GM12874 (cell line): ENCODE measurements at regions not wholly inside any gene's neighbourhood (a gene's known extent, or its start where the extent isn't known, plus 50 kb on each side); places are given as distances from the start of the nearest gene placed in this dataset.

Experiments used
- TF ChIP-seq, protein P1 (sequence below): IDR thresholded peaks from 2 replicates; pipeline ENCODE4 v1.5.1; 2011; ENCODE audit warnings: low read depth, mild to moderate bottlenecking, control low read depth, low read length, moderate library complexity; ENCODE audit not compliant: insufficient read depth

DNA sequence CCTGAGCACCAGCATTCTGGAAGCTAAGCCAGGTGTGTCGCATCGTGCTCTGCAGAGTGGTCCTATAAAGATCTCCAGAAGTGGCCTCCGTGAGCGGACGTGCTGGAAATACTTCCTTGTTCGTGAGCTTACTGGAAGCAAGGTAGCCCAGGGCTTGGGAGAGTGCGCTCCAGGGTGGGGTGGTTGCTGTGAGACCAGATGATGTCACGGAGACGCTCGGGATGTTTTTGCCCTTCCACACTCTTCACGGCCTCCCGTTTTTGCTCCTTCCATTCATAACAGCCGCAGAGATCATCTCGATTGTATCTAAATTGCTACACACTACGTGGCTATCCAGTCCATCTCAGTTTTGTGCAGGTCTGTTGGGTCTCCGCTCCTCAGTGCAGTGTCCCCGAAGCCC, 373.4 kb downstream of the THBS2 start:
- TF ChIP-seq, protein P1, sequence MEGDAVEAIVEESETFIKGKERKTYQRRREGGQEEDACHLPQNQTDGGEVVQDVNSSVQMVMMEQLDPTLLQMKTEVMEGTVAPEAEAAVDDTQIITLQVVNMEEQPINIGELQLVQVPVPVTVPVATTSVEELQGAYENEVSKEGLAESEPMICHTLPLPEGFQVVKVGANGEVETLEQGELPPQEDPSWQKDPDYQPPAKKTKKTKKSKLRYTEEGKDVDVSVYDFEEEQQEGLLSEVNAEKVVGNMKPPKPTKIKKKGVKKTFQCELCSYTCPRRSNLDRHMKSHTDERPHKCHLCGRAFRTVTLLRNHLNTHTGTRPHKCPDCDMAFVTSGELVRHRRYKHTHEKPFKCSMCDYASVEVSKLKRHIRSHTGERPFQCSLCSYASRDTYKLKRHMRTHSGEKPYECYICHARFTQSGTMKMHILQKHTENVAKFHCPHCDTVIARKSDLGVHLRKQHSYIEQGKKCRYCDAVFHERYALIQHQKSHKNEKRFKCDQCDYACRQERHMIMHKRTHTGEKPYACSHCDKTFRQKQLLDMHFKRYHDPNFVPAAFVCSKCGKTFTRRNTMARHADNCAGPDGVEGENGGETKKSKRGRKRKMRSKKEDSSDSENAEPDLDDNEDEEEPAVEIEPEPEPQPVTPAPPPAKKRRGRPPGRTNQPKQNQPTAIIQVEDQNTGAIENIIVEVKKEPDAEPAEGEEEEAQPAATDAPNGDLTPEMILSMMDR, result no peak

DNA sequence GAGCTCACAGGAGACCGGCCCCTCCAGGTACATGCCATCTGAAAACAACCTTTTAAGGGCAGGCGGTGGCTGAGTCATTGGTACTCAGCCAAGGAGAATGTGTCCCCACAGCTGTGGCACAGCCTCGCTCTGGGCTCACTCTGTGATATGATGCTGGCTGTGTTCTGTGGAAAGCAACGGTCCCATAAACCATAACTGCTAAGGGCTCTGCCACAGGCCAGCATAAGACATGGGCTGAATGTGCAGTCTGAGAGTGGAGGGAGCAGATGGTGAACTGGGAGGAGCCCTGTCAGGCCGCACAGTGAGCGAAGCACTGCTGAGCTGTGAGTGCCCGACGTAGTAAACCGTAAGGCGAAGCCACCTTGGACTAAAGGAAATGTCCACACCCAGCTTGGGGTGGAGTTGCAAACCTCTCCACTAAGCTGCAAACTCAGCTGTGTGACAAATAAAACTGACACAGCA, 375.8 kb downstream of the THBS2 start:
- TF ChIP-seq, protein P1, result no peak

DNA sequence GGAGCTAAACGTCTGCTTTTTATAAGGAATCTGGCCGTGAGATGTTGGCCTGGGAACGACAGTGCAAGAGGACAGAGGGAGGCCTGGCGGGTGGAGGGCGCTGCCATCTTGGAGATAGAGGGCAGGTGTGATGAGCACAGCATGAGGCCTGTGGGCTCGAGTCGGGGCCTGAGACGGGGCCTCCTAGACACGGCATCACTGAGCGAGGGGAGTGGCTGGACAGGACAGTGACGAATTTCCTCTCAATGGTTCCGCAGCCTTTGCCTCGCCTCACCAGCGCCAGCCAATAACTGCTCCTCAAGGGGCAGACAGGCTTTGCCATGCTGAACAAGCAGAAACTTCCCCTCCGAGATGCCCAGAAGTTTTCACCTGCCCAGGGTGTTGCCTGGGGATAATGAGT, 376.7 kb downstream of the THBS2 start:
- TF ChIP-seq, protein P1, result no peak

DNA sequence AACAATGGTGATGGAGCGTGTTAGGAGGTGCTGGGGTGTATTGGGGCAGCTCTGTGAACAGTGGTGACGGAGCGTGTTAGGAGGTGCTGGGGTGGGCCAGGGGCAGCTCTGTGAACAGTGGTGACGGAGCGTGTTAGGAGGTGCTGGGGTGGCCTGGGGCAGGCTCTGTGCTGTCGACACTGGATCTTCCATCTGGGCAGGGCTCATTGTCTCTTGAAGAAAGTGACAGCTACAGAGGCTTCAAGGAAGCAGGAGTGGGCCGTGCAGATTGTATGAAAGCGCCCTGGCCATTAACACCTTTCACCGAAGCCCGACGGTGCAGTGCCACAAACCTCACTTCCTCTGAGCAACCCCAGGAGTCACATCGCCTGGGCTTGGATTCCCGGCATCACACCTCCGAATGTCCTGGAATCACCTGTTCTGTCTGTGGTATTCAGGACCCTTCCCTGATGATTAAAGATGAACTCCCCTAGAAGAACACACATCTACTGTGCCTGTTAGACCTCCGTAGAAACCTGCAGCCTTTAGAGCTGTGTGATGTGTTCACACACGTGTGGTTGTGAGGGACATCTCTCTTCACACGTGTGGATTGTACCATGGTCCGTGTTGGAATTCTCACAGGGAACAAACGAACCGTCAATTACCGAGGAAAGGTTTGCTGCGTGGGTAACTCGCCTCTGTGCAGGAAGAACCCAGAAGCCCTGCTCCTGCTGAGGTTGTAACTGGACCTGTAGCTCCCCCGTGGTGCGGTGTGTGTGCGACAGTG, 377.7 kb downstream of the THBS2 start:
- TF ChIP-seq, protein P1, result no peak

DNA sequence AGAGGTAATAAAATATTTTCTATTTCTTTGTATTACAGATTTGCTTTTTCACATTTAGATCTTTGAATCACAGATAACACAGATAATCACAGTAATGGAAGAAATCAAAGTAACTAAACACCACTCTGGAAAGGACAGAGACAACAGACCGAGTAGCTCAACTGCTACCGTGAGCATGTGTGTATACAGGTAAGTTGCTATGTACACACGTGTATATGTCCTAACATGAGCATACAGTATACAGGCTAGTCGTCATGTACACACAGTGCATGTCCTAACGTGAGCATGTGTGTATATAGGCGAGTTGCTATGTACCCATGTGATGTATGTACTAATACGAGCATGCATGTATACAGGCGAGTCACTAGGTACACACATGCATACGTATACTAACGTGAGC, 379.0 kb downstream of the THBS2 start:
- TF ChIP-seq, protein P1, result no peak

DNA sequence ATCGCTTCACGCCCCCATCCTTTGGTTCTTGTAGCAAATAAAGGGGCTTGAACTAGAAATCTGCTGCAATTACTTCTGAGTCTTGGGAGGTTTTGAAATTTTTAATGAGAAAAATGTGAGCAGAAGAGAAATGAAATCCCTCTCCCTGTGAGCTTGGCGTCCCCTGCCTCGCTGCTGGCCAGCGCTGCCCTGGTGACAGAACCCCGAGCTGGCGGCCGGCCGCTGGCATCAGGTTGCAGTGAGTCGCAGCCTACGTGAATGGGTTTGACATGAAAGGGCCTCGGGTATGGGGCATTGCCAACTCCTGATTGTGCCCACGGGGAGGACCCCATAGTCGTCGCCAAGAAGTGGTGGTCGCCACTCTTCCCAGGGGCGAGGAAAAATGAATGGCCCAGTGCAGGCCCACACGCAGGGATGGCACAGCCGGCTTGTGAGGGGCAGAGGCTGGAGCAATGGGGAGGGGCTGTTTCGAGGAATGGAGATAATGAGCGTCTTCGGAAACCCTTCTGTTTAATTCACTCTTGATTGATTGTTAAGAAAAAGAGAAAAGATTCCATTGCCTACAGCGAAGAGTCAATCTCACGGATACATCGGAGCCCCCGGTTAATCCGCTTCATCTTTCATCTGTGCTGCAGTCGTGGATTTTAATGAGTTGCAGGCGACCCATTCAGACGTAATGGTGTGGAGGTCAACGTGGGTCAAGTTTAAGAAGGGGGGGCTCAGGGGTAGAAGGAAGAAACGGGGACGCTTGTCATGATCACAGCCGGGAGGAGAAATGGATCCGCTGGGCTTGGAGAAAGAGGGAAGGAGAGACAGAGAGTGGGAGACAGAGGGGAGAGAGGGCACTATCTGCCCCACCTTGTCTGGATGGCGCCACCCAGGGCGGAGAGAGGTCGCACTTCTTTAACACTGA, 380.1 kb downstream of the THBS2 start:
- TF ChIP-seq, protein P1, result no peak

DNA sequence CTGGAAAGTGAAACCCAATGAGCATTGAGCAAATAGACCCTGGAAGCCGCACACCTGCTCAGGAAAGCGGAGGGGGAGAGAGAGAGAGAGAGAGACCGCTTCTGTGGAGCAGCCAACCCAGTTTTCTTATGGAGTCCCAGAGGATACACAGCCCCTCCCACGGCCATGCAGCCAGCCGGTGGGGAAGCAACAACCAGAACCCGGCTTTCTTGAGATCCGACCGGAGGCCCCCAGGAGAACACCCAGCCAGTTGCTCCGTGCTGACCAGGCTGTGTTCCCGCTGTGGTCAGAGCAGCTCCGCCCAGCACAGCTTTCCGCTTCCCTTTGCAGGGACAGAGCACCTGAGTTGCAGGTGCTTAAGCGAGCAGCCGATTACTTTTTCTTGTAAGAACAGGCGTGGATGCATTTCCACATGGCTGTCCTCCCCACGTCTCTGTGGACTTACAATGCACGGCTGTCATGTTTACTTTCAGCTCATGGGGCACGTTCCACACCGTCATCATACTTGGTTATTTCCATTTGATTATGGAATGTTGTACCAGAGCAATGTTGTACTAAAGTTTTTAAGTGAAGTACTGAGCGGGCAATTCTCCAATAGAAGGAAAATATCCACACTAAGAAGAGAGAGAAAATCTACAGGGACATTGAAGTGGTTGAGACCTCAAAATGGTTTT, 381.9 kb downstream of the THBS2 start:
- TF ChIP-seq, protein P1, result no peak
